Peyer's patch (tissue), 4 donors: ENCODE measurements at regions not wholly inside any gene's neighbourhood (a gene's known extent, or its start where the extent isn't known, plus 50 kb on each side); places are given as distances from the start of the nearest gene placed in this dataset.

Experiments
- POLR2A ChIP-seq, 2 donors: fragments of 450-650 bp; IDR thresholded peaks; one replicate each; pipeline ENCODE4 v1.5.1; 2017; ENCODE audit warnings: antibody characterized with exemption in 2 of 2, mild to moderate bottlenecking in 2 of 2, moderate library complexity in 2 of 2
- TF ChIP-seq, protein P1 (sequence below), 6 experiments: fragments of 450-650 bp in 4 of 6; fragments of 200-600 bp in 2 of 6; sonication (generic) in 1 of 6; IDR thresholded peaks; one replicate each; pipeline ENCODE4 v1.5.1; 2017 to 2019; ENCODE audit warnings: antibody characterized with exemption in 6 of 6, mild to moderate bottlenecking in 3 of 6, moderate library complexity in 1 of 6

DNA sequence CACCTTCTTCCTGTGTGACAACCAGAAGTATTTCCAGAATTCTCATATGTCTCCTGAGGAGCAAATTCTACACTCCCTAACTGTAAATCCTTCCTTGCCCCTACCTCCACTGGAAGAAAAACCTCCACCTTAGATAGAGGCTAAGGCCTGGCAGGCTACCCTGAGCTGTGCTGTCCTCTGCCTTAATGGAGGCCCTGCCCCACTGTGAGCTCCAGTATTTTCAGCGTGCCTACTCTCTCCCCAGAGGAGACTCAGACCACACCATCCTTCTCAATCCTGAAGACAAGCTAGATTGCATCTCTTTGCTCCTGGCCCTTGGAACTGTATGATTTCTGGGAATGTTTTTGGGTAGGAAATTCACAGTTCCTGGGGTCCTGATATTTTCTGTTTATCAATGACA is 110.0 kb upstream of the OBI1 start:
- TF ChIP-seq, protein P1, sequence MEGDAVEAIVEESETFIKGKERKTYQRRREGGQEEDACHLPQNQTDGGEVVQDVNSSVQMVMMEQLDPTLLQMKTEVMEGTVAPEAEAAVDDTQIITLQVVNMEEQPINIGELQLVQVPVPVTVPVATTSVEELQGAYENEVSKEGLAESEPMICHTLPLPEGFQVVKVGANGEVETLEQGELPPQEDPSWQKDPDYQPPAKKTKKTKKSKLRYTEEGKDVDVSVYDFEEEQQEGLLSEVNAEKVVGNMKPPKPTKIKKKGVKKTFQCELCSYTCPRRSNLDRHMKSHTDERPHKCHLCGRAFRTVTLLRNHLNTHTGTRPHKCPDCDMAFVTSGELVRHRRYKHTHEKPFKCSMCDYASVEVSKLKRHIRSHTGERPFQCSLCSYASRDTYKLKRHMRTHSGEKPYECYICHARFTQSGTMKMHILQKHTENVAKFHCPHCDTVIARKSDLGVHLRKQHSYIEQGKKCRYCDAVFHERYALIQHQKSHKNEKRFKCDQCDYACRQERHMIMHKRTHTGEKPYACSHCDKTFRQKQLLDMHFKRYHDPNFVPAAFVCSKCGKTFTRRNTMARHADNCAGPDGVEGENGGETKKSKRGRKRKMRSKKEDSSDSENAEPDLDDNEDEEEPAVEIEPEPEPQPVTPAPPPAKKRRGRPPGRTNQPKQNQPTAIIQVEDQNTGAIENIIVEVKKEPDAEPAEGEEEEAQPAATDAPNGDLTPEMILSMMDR (IDR thresholded peaks at IDR 0.05), result no peak
- no peak for TF ChIP-seq POLR2A (IDR thresholded peaks at IDR 0.05)
